GM12864 (cell line): ENCODE measurements at regions not wholly inside any gene's neighbourhood (a gene's known extent, or its start where the extent isn't known, plus 50 kb on each side); places are given as distances from the start of the nearest gene placed in this dataset.
A peak's percentile ranks its signal among the peaks of the same experiment; 100 is the strongest.

Source experiments
- DNase-seq: peaks from one replicate; pipeline ENCODE4 v3.0.0-alpha.2; 2011; ENCODE audit warnings: low read depth
- H3K4me3 ChIP-seq: 2 replicates; pipeline ENCODE4 v1.5.1; 2011; ENCODE audit warnings: mild to moderate bottlenecking, low read depth, low read length, control low read depth
- CTCF ChIP-seq: IDR thresholded peaks from 2 replicates; pipeline ENCODE4 v1.5.1; 2011; ENCODE audit warnings: low read depth, mild to moderate bottlenecking, moderate library complexity, low read length, control low read depth, inconsistent platforms; ENCODE audit errors: missing control alignments

GRCh38 chr2:204317640-204318039, 227.6 kb upstream of the PARD3B start:
- no peak overlapping the region for H3K4me3 ChIP-seq
- no peak for DNase-seq
- no peak for TF ChIP-seq CTCF

DNA sequence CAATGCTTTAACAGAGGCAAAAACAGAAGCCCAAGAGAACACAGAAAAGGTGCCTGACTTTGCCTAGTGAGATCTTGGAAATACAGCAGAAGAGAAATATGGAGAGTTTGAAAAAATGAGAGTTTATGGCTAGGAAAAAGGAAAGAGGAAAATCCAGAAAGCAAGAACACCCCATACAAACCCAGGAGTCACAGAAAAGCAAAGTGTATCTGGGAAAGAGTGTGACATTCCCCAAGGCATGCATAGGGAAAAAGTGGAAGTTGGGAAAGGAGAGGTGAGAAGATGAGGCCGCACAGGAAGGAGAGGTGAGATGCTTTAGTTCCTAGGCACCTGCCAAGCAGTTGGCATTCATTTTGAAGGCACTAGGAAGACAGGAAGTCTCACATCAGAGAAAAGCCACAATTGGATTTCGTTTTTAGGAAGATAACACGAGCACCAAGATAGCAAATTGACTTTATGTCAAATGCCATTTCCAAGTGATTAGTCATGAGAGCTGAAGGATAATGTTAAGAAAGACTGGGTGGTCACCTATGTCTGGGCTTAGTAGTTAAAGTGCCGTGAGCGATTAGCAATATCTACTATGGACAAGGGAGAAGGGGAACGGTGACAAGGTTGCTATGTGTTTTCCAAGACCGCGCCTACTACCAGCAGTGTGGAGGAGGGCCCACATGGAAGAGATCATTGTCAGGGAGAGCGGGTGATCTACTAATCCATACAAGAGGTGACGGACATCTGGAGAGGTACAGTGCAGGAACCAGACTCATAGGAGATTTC, 224.1 kb upstream of the PARD3B start:
- no peak overlapping the region for H3K4me3 ChIP-seq

DNA sequence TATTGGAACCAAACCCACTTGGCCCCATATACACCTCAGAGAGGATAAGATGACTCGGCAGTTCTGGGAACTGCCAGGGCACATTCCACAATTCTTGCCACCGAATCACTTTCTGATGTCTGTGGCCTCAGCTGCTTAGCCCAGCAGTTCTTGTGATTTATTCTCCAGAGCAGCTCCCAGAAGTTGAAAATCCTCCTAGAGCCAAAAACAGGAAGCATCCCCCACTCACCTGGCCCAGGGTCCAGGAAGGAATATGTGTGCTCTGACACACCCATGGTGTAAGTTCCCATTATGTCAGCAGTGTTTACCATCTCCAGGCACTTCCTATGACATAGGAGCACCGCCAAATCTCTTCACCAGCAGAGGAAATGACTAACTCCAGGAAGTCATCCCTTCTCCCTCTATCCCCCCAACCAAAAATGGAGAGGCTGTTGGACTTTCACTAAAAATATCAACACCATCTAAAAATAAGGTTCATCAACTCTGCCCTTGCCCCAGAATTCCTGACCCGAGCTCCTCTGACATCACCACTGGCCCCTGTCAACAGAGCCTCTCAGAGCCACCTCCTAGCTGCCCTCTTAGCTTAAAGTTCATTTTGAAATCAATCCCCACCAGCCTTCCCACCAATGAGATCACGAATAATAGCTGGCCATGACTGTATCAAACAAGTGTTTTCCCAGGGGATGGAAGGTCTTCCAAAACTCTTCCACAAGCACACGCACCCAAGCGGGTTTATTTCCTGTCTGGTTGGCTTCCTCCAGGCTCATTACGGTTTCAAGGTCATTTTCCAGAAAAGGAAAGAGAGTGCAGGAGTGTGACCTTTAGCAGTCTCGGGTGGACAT, 223.1 kb upstream of the PARD3B start:
- H3K4me3 ChIP-seq = no peak overlapping the region
- no peak for DNase-seq
- no peak for TF ChIP-seq CTCF

More for the DNA sequence above, 224.1 kb upstream of the PARD3B start:
- DNase-seq = no peak
- TF ChIP-seq CTCF = no peak

DNA sequence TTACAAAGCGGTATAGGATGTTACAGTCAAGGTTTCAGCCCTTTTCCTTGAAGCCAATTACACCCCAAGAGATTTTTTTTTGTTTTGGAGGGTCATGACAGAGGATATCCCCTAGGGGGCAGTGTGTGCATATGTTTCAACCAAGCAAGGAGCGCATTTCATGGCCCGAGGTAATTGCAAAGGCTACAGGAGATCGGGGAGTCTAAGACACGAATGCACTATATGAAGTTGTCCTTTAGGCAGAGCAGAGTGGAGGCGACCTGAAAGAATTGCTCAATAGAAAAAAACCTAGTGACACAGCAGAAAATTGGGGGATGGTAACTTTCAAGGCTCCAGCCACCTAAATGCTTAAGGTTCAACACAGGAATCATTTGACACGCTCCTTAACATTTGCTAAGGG, 219.8 kb upstream of the PARD3B start:
- peak; percentile 80 for TF ChIP-seq CTCF

GRCh38 chr2:204328373-204328772, 216.9 kb upstream of the PARD3B start:
- H3K4me3 ChIP-seq = no peak overlapping the region
- no peak for DNase-seq
- TF ChIP-seq CTCF = no peak

More for the DNA sequence above, 219.8 kb upstream of the PARD3B start:
- H3K4me3 ChIP-seq = no peak overlapping the region
- DNase-seq = peak; percentile 34

DNA sequence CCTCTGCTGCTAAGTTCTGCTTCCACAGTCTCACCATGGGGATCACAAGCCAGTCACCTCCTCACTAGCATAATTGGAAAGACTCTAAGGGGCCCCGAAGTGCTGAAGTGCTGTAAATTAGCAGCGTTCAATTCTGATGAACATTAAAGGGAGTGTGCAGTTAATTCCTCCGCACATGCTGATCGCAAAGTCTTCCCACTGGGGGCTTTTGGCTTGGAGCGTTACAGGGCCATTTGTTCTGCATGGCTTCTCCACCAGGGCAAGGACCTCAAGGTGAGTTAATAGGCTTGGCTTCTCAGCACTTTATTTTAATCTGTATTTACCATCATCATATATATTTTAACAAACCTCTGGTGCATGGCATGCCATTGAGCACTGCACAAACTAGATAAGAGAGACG, 216.3 kb upstream of the PARD3B start:
- DNase-seq = no peak
- TF ChIP-seq CTCF = no peak

More for the DNA sequence above, 216.3 kb upstream of the PARD3B start:
- H3K4me3 ChIP-seq = no peak overlapping the region
